Panc1 (cell line): ENCODE measurements at regions not wholly inside any gene's neighbourhood (a gene's known extent, or its start where the extent isn't known, plus 50 kb on each side); places are given as distances from the start of the nearest gene placed in this dataset.
"Not testable (repeated sequence)": the region's sequence is repeated elsewhere in the genome, so short reads cannot be mapped to it uniquely, and the experiment has no call there.

Source experiments
- ATAC-seq: fragments of 200-7000 bp; cut with Tn5 transposase; 2 replicates; pipeline ENCODE4 v1.9.1; 2020; ENCODE audit warnings: mild to moderate bottlenecking, moderate library complexity
- BruUV-seq: library from RNA; stranded (reverse); fragments of 400-500 nt; replicated peaks from 2 replicates; lab custom pipeline; 2021; lab: Mats Ljungman, UMichigan
- CTCF ChIA-PET: fragments of 300-600 bp; sonication (Branson Sonifier 250); formaldehyde crosslinking; loops from one replicate; lab custom pipeline; 2022; ENCODE audit warnings: antibody characterized with exemption; lab: Charles Lee
- POLR2A ChIA-PET: fragments of 300-600 bp; sonication (Branson Sonifier 250); formaldehyde crosslinking; loops from one replicate; lab custom pipeline; 2022; ENCODE audit warnings: antibody characterized with exemption; lab: Charles Lee
- DNase-seq: peaks from one replicate; pipeline ENCODE4 v3.0.0-alpha.2; 2010; ENCODE audit warnings: low read depth, low spot score
- H3K27ac ChIP-seq: 2 replicates; pipeline ENCODE4 v1.5.1; 2011; ENCODE audit warnings: mild to moderate bottlenecking, low read length, inconsistent platforms
- H3K27me3 ChIP-seq: fragments of 200-500 bp; sonication (Bioruptor generic); 2 replicates; pipeline ENCODE4 v1.6.0; 2014; ENCODE audit warnings: low read length, inconsistent platforms; ENCODE audit not compliant: control insufficient read depth, insufficient read depth
- H3K36me3 ChIP-seq: fragments of 200-500 bp; sonication (Bioruptor generic); 2 replicates; pipeline ENCODE4 v1.5.1; 2014; ENCODE audit warnings: inconsistent platforms, mild to moderate bottlenecking, low read length, moderate library complexity; ENCODE audit not compliant: control insufficient read depth, insufficient read depth
- H3K4me1 ChIP-seq: 2 replicates; pipeline ENCODE4 v1.5.1; 2011; ENCODE audit warnings: inconsistent platforms, mild to moderate bottlenecking, low read length, moderate library complexity; ENCODE audit not compliant: control insufficient read depth, insufficient read depth
- H3K4me3 ChIP-seq, 2 experiments: 2 replicates each; pipeline ENCODE4 v1.5.1; 2011 to 2012; ENCODE audit warnings: low read depth in 2 of 2, low read length in 2 of 2, mild to moderate bottlenecking in 2 of 2, inconsistent platforms in 1 of 2, moderate library complexity in 1 of 2
- H3K9me3 ChIP-seq: fragments of 200-500 bp; sonication (Bioruptor generic); 2 replicates; pipeline ENCODE4 v1.5.1; 2014; ENCODE audit warnings: low read depth, mild to moderate bottlenecking, inconsistent platforms, low read length, moderate library complexity; ENCODE audit not compliant: control insufficient read depth, insufficient read depth
- CTCF ChIP-seq: fragments of 450-650 bp; IDR thresholded peaks from 2 replicates; pipeline ENCODE4 v1.5.1; 2017; ENCODE audit warnings: mild to moderate bottlenecking
- POLR2AphosphoS5 ChIP-seq: IDR thresholded peaks from 2 replicates; pipeline ENCODE4 v1.6.1; 2012; ENCODE audit warnings: mild to moderate bottlenecking, low read depth, low read length, moderate library complexity
- REST ChIP-seq, 2 experiments: IDR thresholded peaks; 2 replicates each; pipeline ENCODE4 v1.6.1; 2011 to 2012; ENCODE audit warnings: low read depth in 2 of 2, control low read depth in 1 of 2, low read length in 1 of 2, mild to moderate bottlenecking in 1 of 2, moderate library complexity in 1 of 2; ENCODE audit not compliant: insufficient read depth in 1 of 2
- SIN3A ChIP-seq: IDR thresholded peaks from 2 replicates; pipeline ENCODE4 v1.6.1; 2012; ENCODE audit warnings: low read depth, mild to moderate bottlenecking, low read length, moderate library complexity, borderline replicate concordance; ENCODE audit not compliant: insufficient read depth
- TCF7L2 ChIP-seq: IDR thresholded peaks from 2 replicates; pipeline ENCODE4 v1.6.1; 2011; ENCODE audit warnings: mild to moderate bottlenecking, low read depth, low read length, inconsistent platforms
- in situ Hi-C: cut with HindIII; loops from 2 replicates; pipeline ENCODE4 v1.10.0; 2016; ENCODE audit warnings: low sequenced_read_pairs, low pct_unique_long_range_greater_than_20kb
- intact Hi-C: fragments of 100-400 bp; cut with micrococcal nuclease; formaldehyde crosslinking; loops from one replicate; pipeline ENCODE4 v1.10.0; 2022; ENCODE audit not compliant: unreplicated experiment

GRCh38 chr3:89955156-89955555 is 847.7 kb downstream of the EPHA3 start:
- no peaks in the 10 kb centered on the region for H3K4me1 ChIP-seq
- no peak overlapping the region for H3K4me3 ChIP-seq
- ChIA-PET POLR2A (no interaction called here), CTCF (no interaction called here)
- TF ChIP-seq POLR2AphosphoS5 = no peak
- TF ChIP-seq SIN3A = no peak
- no peak for TF ChIP-seq TCF7L2
- TF ChIP-seq REST (IDR thresholded peaks at IDR 0.05; ENCODE audit: insufficient read depth in 1 of 2, low read depth in 2 of 2, low read length in 1 of 2) = no peak
- no peak for TF ChIP-seq CTCF
- no peaks in the 10 kb centered on the region for H3K27me3 ChIP-seq
- in situ Hi-C loops (no loop called here), intact Hi-C loops (no loop called here)
- ATAC-seq = no peak
- H3K36me3 ChIP-seq = no peaks in the 10 kb centered on the region
- H3K27ac ChIP-seq = no peak overlapping the region
- no peaks in the 10 kb centered on the region for H3K9me3 ChIP-seq
- no peak for DNase-seq
- no TSS peak for BruUV-seq

- CTCF ChIA-PET = no interaction called here
- H3K9me3 ChIP-seq = no peaks in the 10 kb centered on the region
- TF ChIP-seq POLR2AphosphoS5 (no peak), SIN3A (no peak), TCF7L2 (no peak), REST (IDR thresholded peaks at IDR 0.05; ENCODE audit: insufficient read depth in 1 of 2, low read depth in 2 of 2, low read length in 1 of 2) (no peak), CTCF (no peak)
- no peak overlapping the region for H3K27ac ChIP-seq
- H3K4me3 ChIP-seq = no peak overlapping the region
- DNase-seq = no peak
- H3K27me3 ChIP-seq = no peaks in the 10 kb centered on the region
- BruUV-seq = no TSS peak
- ATAC-seq = no peak
- intact Hi-C loops (no loop called here), in situ Hi-C loops (no loop called here)
- POLR2A ChIA-PET = no interaction called here
- H3K4me1 ChIP-seq = no peaks in the 10 kb centered on the region
- H3K36me3 ChIP-seq = no peaks in the 10 kb centered on the region
Observed at GRCh38 chr3:89957451-89957850, 850.0 kb downstream of the EPHA3 start.

- H3K9me3 ChIP-seq, H3K27me3 ChIP-seq, H3K27ac ChIP-seq, CTCF ChIA-PET, POLR2A ChIA-PET, H3K36me3 ChIP-seq, H3K4me1 ChIP-seq, BruUV-seq, in situ Hi-C loops, DNase-seq, intact Hi-C loops, ATAC-seq, H3K4me3 ChIP-seq: not testable (repeated sequence)
Observed at GRCh38 chr3:89958163-89958562, 850.7 kb downstream of the EPHA3 start.
